Testis (tissue), 2 donors: ENCODE measurements at regions not wholly inside any gene's neighbourhood (a gene's known extent, or its start where the extent isn't known, plus 50 kb on each side); places are given as distances from the start of the nearest gene placed in this dataset.

Experiments
- DNase-seq: peaks from one replicate; pipeline ENCODE4 v3.0.0-alpha.2; 2019
- H3K27ac ChIP-seq, 2 donors: fragments of 200-600 bp; sonication (generic); one replicate each; pipeline ENCODE4 v1.5.1; 2019
- H3K27me3 ChIP-seq: fragments of 200-600 bp; sonication (generic); one replicate; pipeline ENCODE4 v1.5.1; 2019
- H3K36me3 ChIP-seq: fragments of 200-600 bp; sonication (generic); one replicate; pipeline ENCODE4 v1.5.1; 2017; ENCODE audit warnings: low read depth; ENCODE audit errors: missing control alignments
- H3K4me1 ChIP-seq: fragments of 200-600 bp; sonication (generic); one replicate; pipeline ENCODE4 v1.5.1; 2019
- H3K4me3 ChIP-seq, 2 donors: fragments of 200-600 bp; sonication (generic); one replicate each; pipeline ENCODE4 v1.5.1; 2017 to 2019
- H3K9me3 ChIP-seq: fragments of 200-600 bp; sonication (generic); one replicate; pipeline ENCODE4 v1.5.1; 2017
- POLR2A ChIP-seq: fragments of 450-650 bp; IDR thresholded peaks from one replicate; pipeline ENCODE4 v1.6.1; 2017; ENCODE audit warnings: antibody characterized with exemption, mild to moderate bottlenecking, moderate library complexity
- WGBS, 2 donors: methylation state at CpG; one replicate each; pipeline ENCODE4 v1.1.5; 2018; 5-methylcytosine and 5-hydroxymethylcytosine counted together
- intact Hi-C: fragments of 100-400 bp; cut with DNase I; formaldehyde crosslinking; loops from one replicate; pipeline ENCODE4 v1.15.1; 2023; ENCODE audit warnings: low total_unique reads
- TF ChIP-seq, protein P1 (sequence below), 3 experiments: fragments of 450-650 bp in 2 of 3; fragments of 200-600 bp in 1 of 3; sonication (generic) in 1 of 3; IDR thresholded peaks; one replicate each; pipeline ENCODE4 v1.5.1; 2016 to 2019; ENCODE audit warnings: antibody characterized with exemption in 3 of 3, mild to moderate bottlenecking in 2 of 3, moderate library complexity in 1 of 3

DNA sequence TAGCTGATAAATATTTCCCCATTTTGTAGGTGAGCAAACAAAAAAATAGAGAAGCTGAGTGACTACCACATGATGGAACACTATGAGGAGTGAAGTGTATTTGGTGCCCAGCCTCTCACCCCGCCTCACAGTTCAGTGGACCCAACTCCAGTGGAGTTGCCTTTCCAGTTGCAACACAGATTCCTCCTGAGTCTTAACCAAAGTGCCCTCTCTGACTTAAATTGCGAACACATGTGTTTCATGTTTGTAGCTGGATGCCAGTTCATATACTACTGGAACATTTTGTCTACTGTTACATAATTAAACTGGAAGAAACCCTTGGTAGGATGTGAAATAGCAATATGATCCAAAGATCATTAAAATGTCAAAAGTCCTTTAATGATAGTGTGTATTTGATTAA lies 448.9 kb downstream of the COL12A1 start:
- Histone ChIP-seq H3K4me3 (no peak overlapping the region), H3K27me3 (no peaks in the 10 kb centered on the region), H3K36me3 (no peaks in the 10 kb centered on the region), H3K9me3 (no peaks in the 10 kb centered on the region), H3K4me1 (no peaks in the 10 kb centered on the region), H3K27ac (no peak overlapping the region)
- intact Hi-C loops: no loop called here
- 78 to 81% methylated on average over 2 of the region's 2 CpGs for WGBS, 2 donors
- TF ChIP-seq, protein P1, sequence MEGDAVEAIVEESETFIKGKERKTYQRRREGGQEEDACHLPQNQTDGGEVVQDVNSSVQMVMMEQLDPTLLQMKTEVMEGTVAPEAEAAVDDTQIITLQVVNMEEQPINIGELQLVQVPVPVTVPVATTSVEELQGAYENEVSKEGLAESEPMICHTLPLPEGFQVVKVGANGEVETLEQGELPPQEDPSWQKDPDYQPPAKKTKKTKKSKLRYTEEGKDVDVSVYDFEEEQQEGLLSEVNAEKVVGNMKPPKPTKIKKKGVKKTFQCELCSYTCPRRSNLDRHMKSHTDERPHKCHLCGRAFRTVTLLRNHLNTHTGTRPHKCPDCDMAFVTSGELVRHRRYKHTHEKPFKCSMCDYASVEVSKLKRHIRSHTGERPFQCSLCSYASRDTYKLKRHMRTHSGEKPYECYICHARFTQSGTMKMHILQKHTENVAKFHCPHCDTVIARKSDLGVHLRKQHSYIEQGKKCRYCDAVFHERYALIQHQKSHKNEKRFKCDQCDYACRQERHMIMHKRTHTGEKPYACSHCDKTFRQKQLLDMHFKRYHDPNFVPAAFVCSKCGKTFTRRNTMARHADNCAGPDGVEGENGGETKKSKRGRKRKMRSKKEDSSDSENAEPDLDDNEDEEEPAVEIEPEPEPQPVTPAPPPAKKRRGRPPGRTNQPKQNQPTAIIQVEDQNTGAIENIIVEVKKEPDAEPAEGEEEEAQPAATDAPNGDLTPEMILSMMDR (IDR thresholded peaks at IDR 0.05): no peak
- TF ChIP-seq POLR2A: no peak
- no peak for DNase-seq

DNA sequence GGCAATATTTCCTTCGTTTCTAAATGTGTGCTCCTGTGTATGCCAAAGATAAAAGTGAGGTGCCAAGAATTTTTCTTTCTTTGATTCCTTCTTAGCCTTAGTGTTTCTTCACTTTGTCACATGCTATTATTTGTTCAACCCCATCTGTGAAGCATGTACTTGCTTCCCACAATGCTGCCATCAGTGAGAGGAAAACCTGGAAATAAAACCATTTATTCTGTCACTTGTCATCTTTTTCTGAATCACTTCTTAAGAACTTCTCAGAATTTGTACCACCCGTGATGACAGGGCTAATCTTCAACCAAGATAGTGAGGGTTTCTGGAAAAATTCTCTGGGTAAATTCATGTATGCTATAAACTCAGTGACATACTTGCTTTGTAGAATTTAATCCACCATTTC lies 450.1 kb downstream of the COL12A1 start:
- WGBS, 2 donors: 65 to 73% methylated on average over 2 of the region's 2 CpGs
- Histone ChIP-seq H3K4me3 (no peak overlapping the region), H3K27me3 (no peaks in the 10 kb centered on the region), H3K36me3 (no peaks in the 10 kb centered on the region), H3K9me3 (no peaks in the 10 kb centered on the region), H3K4me1 (no peaks in the 10 kb centered on the region), H3K27ac (no peak overlapping the region)
- intact Hi-C loops: no loop called here
- no peak for TF ChIP-seq POLR2A
- TF ChIP-seq, protein P1 (IDR thresholded peaks at IDR 0.05): no peak
- DNase-seq: no peak

DNA sequence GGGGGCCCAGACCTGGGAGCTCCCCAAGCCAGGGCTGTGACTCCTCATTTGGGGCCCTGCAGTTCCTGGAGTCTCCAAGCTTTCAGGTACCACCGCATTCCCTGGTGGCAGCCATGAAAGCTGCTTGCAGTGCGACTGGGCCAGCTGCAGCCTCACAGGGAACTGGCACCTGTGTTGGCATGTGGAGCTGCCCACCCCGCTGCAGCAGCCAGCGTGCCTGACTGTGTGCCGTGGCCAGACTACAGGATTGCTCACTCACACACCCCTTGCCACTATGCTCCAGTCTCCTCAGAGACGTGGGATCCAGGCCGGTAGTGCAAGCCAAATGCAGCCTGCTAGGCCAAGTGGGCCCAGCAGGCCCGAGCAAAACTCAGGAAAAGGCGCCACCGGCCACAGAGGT lies 450.7 kb downstream of the COL12A1 start:
- no peaks in the 10 kb centered on the region for H3K4me1 ChIP-seq
- H3K9me3 ChIP-seq: no peaks in the 10 kb centered on the region
- 70 to 94% methylated on average over 4 to 10 of the region's 10 CpGs for WGBS, 2 donors
- H3K27ac ChIP-seq: no peak overlapping the region
- TF ChIP-seq, protein P1 (IDR thresholded peaks at IDR 0.05): no peak
- TF ChIP-seq POLR2A: no peak
- no peak for DNase-seq
- no peaks in the 10 kb centered on the region for H3K27me3 ChIP-seq
- no peak overlapping the region for H3K4me3 ChIP-seq
- H3K36me3 ChIP-seq: no peaks in the 10 kb centered on the region
- intact Hi-C loops: no loop called here

GRCh38 chr6:74753883-74754600 lies 451.8 kb downstream of the COL12A1 start:
- no peak overlapping the region for H3K4me3 ChIP-seq
- H3K4me1 ChIP-seq: no peaks in the 10 kb centered on the region
- H3K9me3 ChIP-seq: no peaks in the 10 kb centered on the region
- H3K36me3 ChIP-seq: no peaks in the 10 kb centered on the region
- DNase-seq: no peak
- TF ChIP-seq, protein P1 (IDR thresholded peaks at IDR 0.05): no peak
- TF ChIP-seq POLR2A: no peak
- H3K27me3 ChIP-seq: no peaks in the 10 kb centered on the region
- intact Hi-C loops: no loop called here
- WGBS, 2 donors: 68 to 75% methylated on average over 2 of the region's 2 CpGs
- no peak overlapping the region for H3K27ac ChIP-seq

GRCh38 chr6:74752303-74752702 lies 453.6 kb downstream of the COL12A1 start:
- TF ChIP-seq POLR2A: no peak
- TF ChIP-seq, protein P1 (IDR thresholded peaks at IDR 0.05): no peak
- Histone ChIP-seq H3K4me1 (no peaks in the 10 kb centered on the region), H3K9me3 (no peaks in the 10 kb centered on the region), H3K27ac (no peak overlapping the region), H3K27me3 (no peaks in the 10 kb centered on the region), H3K36me3 (no peaks in the 10 kb centered on the region), H3K4me3 (no peak overlapping the region)
- DNase-seq: no peak
- intact Hi-C loops: no loop called here
- WGBS, 2 donors: 91 to 93% methylated on average over 3 of the region's 3 CpGs
